ENCODE measurements at regions not wholly inside any gene's neighbourhood (a gene's known extent, or its start where the extent isn't known, plus 50 kb on each side); places are given as distances from the start of the nearest gene placed in this dataset.

DNA sequence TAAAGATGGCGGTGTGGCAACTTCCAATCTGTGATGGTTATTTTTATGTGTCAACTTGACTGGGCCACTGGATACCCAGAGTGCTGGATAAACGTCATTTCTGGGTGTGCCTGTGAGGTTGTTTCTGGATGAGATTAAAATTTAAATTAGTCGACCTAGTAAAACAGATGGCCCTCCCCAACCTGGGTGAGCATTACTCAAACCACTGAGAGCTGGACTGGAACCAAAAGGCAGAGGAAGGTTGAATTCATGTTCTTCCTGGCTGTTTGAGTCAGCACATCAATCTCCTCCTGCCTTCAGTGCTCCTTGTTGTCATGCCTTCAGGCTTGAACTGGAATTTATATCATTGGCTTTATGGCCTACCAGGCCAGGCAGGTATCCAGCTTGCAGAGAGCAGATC is 190.8 kb upstream of the RGPD4 start:
- TF ChIP-seq CTCF (IDR thresholded peaks at IDR 0.05) (no peak), POLR2A (IDR thresholded peaks at IDR 0.05) (no peak), POLR2AphosphoS5 (IDR thresholded peaks at IDR 0.05) (no peak)
